Mesenchymal stem cell (in vitro differentiated cells and primary cell): ENCODE measurements at regions not wholly inside any gene's neighbourhood (a gene's known extent, or its start where the extent isn't known, plus 50 kb on each side); places are given as distances from the start of the nearest gene placed in this dataset.

Experiments used
- DNase-seq: peaks from one replicate; pipeline ENCODE4 v3.0.0-alpha.2; 2013
- H2AFZ ChIP-seq: one replicate; pipeline ENCODE4 v1.6.1; 2013; ENCODE audit warnings: low read depth, mild to moderate bottlenecking, control low read depth, inconsistent platforms, low read length, moderate library complexity
- H2AK5ac ChIP-seq: 2 replicates; pipeline ENCODE4 v1.6.1; 2013; ENCODE audit warnings: low read length, moderate library complexity, mild to moderate bottlenecking, inconsistent platforms; ENCODE audit not compliant: severe bottlenecking
- H2BK120ac ChIP-seq: one replicate; pipeline ENCODE4 v1.6.1; 2013; ENCODE audit warnings: low read depth, mild to moderate bottlenecking, inconsistent platforms, low read length, moderate library complexity
- H2BK12ac ChIP-seq, 2 experiments: one replicate each; pipeline ENCODE4 v1.6.1; 2013; ENCODE audit warnings: inconsistent platforms in 2 of 2, low read length in 2 of 2, mild to moderate bottlenecking in 2 of 2, moderate library complexity in 2 of 2, control low read depth in 1 of 2
- H2BK15ac ChIP-seq: one replicate; pipeline ENCODE4 v1.6.1; 2013; ENCODE audit warnings: mild to moderate bottlenecking, low read depth, inconsistent platforms; ENCODE audit not compliant: poor library complexity, severe bottlenecking
- H2BK5ac ChIP-seq: 2 replicates; pipeline ENCODE4 v1.6.1; 2013; ENCODE audit warnings: low read depth, mild to moderate bottlenecking, low read length, control low read depth, inconsistent platforms; ENCODE audit not compliant: poor library complexity, severe bottlenecking
- H3K14ac ChIP-seq, 2 experiments: one replicate each; pipeline ENCODE4 v1.6.1; 2013; ENCODE audit warnings: inconsistent platforms in 2 of 2, low read length in 2 of 2, control low read depth in 1 of 2, mild to moderate bottlenecking in 1 of 2, moderate library complexity in 1 of 2
- H3K18ac ChIP-seq, 2 experiments: one replicate each; pipeline ENCODE4 v1.6.1; 2013; ENCODE audit warnings: inconsistent platforms in 2 of 2, low read length in 2 of 2, control low read depth in 1 of 2, low read depth in 1 of 2, mild to moderate bottlenecking in 1 of 2
- H3K23ac ChIP-seq, 2 experiments: one replicate each; pipeline ENCODE4 v1.6.1; 2013; ENCODE audit warnings: inconsistent platforms in 2 of 2, low read length in 2 of 2, mild to moderate bottlenecking in 2 of 2, moderate library complexity in 2 of 2, control low read depth in 1 of 2
- H3K27ac ChIP-seq: 2 replicates; pipeline ENCODE4 v1.5.1; 2013; ENCODE audit warnings: mild to moderate bottlenecking, moderate library complexity, low read length, control low read depth, inconsistent platforms; ENCODE audit not compliant: poor library complexity, severe bottlenecking
- H3K27me3 ChIP-seq, 2 experiments: 2 replicates each; pipeline versions ENCODE4 v1.6.1 to v1.7.0; 2013; ENCODE audit warnings: low read length in 2 of 2, mild to moderate bottlenecking in 2 of 2, moderate library complexity in 2 of 2, control low read depth in 1 of 2, inconsistent platforms in 1 of 2; ENCODE audit not compliant: control insufficient read depth in 1 of 2, insufficient read depth in 1 of 2
- H3K36me3 ChIP-seq, 2 experiments: 2 replicates each; pipeline versions ENCODE4 v1.6.1 to v1.7.0; 2013; ENCODE audit warnings: low read length in 2 of 2, control low read depth in 1 of 2, inconsistent platforms in 1 of 2, low read depth in 1 of 2, mild to moderate bottlenecking in 1 of 2; ENCODE audit not compliant: insufficient read depth in 2 of 2, control insufficient read depth in 1 of 2
- H3K4ac ChIP-seq, 2 experiments: one replicate each; pipeline ENCODE4 v1.6.1; 2013; ENCODE audit warnings: inconsistent platforms in 2 of 2, low read length in 2 of 2, mild to moderate bottlenecking in 2 of 2, moderate library complexity in 2 of 2, control low read depth in 1 of 2, low read depth in 1 of 2
- H3K4me1 ChIP-seq: 2 replicates; pipeline ENCODE4 v1.6.1; 2013; ENCODE audit warnings: low read depth, low read length, control low read depth; ENCODE audit not compliant: control insufficient read depth, insufficient read depth
- H3K4me2 ChIP-seq: 2 replicates; pipeline ENCODE4 v1.6.1; 2013; ENCODE audit warnings: low read length, mild to moderate bottlenecking, inconsistent platforms; ENCODE audit not compliant: poor library complexity, severe bottlenecking
- H3K4me3 ChIP-seq, 2 experiments: 2 replicates each; pipeline versions ENCODE4 v1.5.1 to v1.7.0; 2013; ENCODE audit warnings: low read length in 2 of 2, mild to moderate bottlenecking in 2 of 2, control low read depth in 1 of 2, low read depth in 1 of 2; ENCODE audit not compliant: insufficient read depth in 1 of 2
- H3K79me1 ChIP-seq: replicated peaks from 2 replicates; pipeline ENCODE4 v1.6.1; 2013; ENCODE audit warnings: mild to moderate bottlenecking, control low read depth, low read length, inconsistent platforms; ENCODE audit not compliant: poor library complexity, severe bottlenecking
- H3K9ac ChIP-seq: 2 replicates; pipeline ENCODE4 v1.7.0; 2013; ENCODE audit warnings: mild to moderate bottlenecking, low read length, moderate library complexity
- H3K9me3 ChIP-seq: 2 replicates; pipeline ENCODE4 v1.7.0; 2013; ENCODE audit warnings: mild to moderate bottlenecking, low read length; ENCODE audit not compliant: control insufficient read depth
- H4K8ac ChIP-seq: one replicate; pipeline ENCODE4 v1.6.1; 2013; ENCODE audit warnings: inconsistent platforms, mild to moderate bottlenecking, low read length, moderate library complexity
- H4K91ac ChIP-seq: one replicate; pipeline ENCODE4 v1.6.1; 2013; ENCODE audit warnings: mild to moderate bottlenecking, low read length, inconsistent platforms
- WGBS: methylation state at CpG from one replicate; pipeline ENCODE4 v1.1.7; 2013; ENCODE audit warnings: mixed read lengths; 5-methylcytosine and 5-hydroxymethylcytosine counted together

GRCh38 chr3:72139316-72139715 lies 354.4 kb upstream of the PROK2 start:
- no peaks in the 10 kb centered on the region for H3K36me3 ChIP-seq
- no peak overlapping the region for H3K4me3 ChIP-seq
- H2BK15ac ChIP-seq, result no peak overlapping the region
- H3K79me1 ChIP-seq, result no peaks in the 10 kb centered on the region
- peaks cover 8 to 9% of the 10 kb centered on the region in 2 experiments for H3K27me3 ChIP-seq
- H2AFZ ChIP-seq, result no peak overlapping the region
- H2BK5ac ChIP-seq, result no peak overlapping the region
- H3K4me1 ChIP-seq, result no peaks in the 10 kb centered on the region
- no peak overlapping the region for H4K8ac ChIP-seq
- H3K9ac ChIP-seq, result no peak overlapping the region
- no peak overlapping the region for H2BK120ac ChIP-seq
- 68% methylated on average over 2 of the region's 2 CpGs for whole genome bisulfite sequencing
- no peak overlapping the region for H2AK5ac ChIP-seq
- no peak overlapping the region for H3K14ac ChIP-seq
- H3K23ac ChIP-seq, result no peak overlapping the region
- no peak overlapping the region for H3K4me2 ChIP-seq
- DNase-seq, result no peak
- no peak overlapping the region for H3K27ac ChIP-seq
- H3K9me3 ChIP-seq, result peaks cover 7% of the 10 kb centered on the region
- H4K91ac ChIP-seq, result no peak overlapping the region
- H2BK12ac ChIP-seq, result no peak overlapping the region
- H3K4ac ChIP-seq, result no peak overlapping the region
- no peak overlapping the region for H3K18ac ChIP-seq

GRCh38 chr3:72137865-72138861 lies 353.2 kb upstream of the PROK2 start:
- Histone ChIP-seq H3K4me3 (no peak overlapping the region), H2BK15ac (no peak overlapping the region), H3K79me1 (no peaks in the 10 kb centered on the region), H2AFZ (no peak overlapping the region), H3K4me2 (no peak overlapping the region), H4K91ac (no peak overlapping the region), H3K23ac (no peak overlapping the region), H2BK120ac (no peak overlapping the region), H3K18ac (no peak overlapping the region), H3K9ac (no peak overlapping the region), H4K8ac (no peak overlapping the region), H3K4ac (no peak overlapping the region), H3K14ac (no peak overlapping the region), H2BK5ac (no peak overlapping the region), H3K27ac (no peak overlapping the region), H2BK12ac (no peak overlapping the region), H3K4me1 (no peaks in the 10 kb centered on the region), H3K27me3 (peaks cover 8 to 21% of the 10 kb centered on the region in 2 experiments), H3K9me3 (peaks cover 7% of the 10 kb centered on the region), H2AK5ac (no peak overlapping the region), H3K36me3 (no peaks in the 10 kb centered on the region)
- DNase-seq, result no peak
- WGBS, result 86% methylated on average over 9 of the region's 9 CpGs

- Histone ChIP-seq H4K91ac (no peak overlapping the region), H3K27ac (no peak overlapping the region), H3K4ac (no peak overlapping the region), H2BK15ac (no peak overlapping the region), H3K23ac (no peak overlapping the region), H3K9me3 (peaks cover under 1% of the 10 kb centered on the region), H4K8ac (no peak overlapping the region), H3K4me1 (no peaks in the 10 kb centered on the region), H3K79me1 (no peaks in the 10 kb centered on the region), H2BK12ac (no peak overlapping the region), H2AFZ (no peak overlapping the region), H2AK5ac (no peak overlapping the region), H3K4me3 (no peak overlapping the region), H3K36me3 (no peaks in the 10 kb centered on the region), H3K4me2 (no peak overlapping the region), H2BK5ac (no peak overlapping the region), H3K9ac (no peak overlapping the region), H3K14ac (no peak overlapping the region), H2BK120ac (no peak overlapping the region), H3K27me3 (peaks cover 8 to 23% of the 10 kb centered on the region in 2 experiments), H3K18ac (no peak overlapping the region)
- WGBS, result 76% methylated on average over 5 of the region's 5 CpGs
- DNase-seq, result no peak
Observed at GRCh38 chr3:72135636-72136035, 350.7 kb upstream of the PROK2 start.

GRCh38 chr3:72134989-72135451 lies 350.1 kb upstream of the PROK2 start:
- Histone ChIP-seq H2BK12ac (no peak overlapping the region), H2BK15ac (no peak overlapping the region), H3K36me3 (no peaks in the 10 kb centered on the region), H4K8ac (no peak overlapping the region), H3K23ac (no peak overlapping the region), H3K4me2 (no peak overlapping the region), H3K4ac (no peak overlapping the region), H3K79me1 (no peaks in the 10 kb centered on the region), H3K9me3 (peaks cover 4% of the 10 kb centered on the region), H2AK5ac (no peak overlapping the region), H3K27me3 (peaks cover 8 to 23% of the 10 kb centered on the region in 2 experiments), H3K4me3 (no peak overlapping the region), H3K9ac (no peak overlapping the region), H2BK5ac (no peak overlapping the region), H3K18ac (no peak overlapping the region), H2AFZ (no peak overlapping the region), H2BK120ac (no peak overlapping the region), H4K91ac (no peak overlapping the region), H3K4me1 (no peaks in the 10 kb centered on the region), H3K27ac (no peak overlapping the region), H3K14ac (no peak overlapping the region)
- DNase-seq, result no peak
- WGBS, result 77% methylated on average over 6 of the region's 6 CpGs
